ENCODE measurements at regions not wholly inside any gene's neighbourhood (a gene's known extent, or its start where the extent isn't known, plus 50 kb on each side); places are given as distances from the start of the nearest gene placed in this dataset.
A peak's percentile ranks its signal among the peaks of the same experiment; 100 is the strongest.
"Not testable (repeated sequence)": the region's sequence is repeated elsewhere in the genome, so short reads cannot be mapped to it uniquely, and the experiment has no call there.

- Histone ChIP-seq H3K27me3 (ENCODE audit: control insufficient read depth, insufficient read depth, low read length) (no peaks in the 10 kb centered on the region), H3K36me3 (ENCODE audit: control insufficient read depth, insufficient read depth, low read length) (no peaks in the 10 kb centered on the region), H3K4me3 (ENCODE audit: low read length) (no peak overlapping the region), H3K27ac (ENCODE audit: low read length) (no peak overlapping the region), H3K9me3 (replicated peaks; ENCODE audit: control insufficient read depth, low read depth, low read length) (no peaks in the 10 kb centered on the region), H3K4me1 (ENCODE audit: control insufficient read depth, insufficient read depth, low read length) (peaks cover 13% of the 10 kb centered on the region)
- no peak for DNase-seq
Measured at GRCh38 chr15:89007989-89008388, 80.3 kb upstream of the ABHD2 start.

- Histone ChIP-seq H3K4me1 (ENCODE audit: control insufficient read depth, insufficient read depth, low read length) (peaks cover 8% of the 10 kb centered on the region), H3K27me3 (ENCODE audit: control insufficient read depth, insufficient read depth, low read length) (no peaks in the 10 kb centered on the region), H3K27ac (ENCODE audit: low read length) (no peak overlapping the region), H3K4me3 (ENCODE audit: low read length) (no peak overlapping the region), H3K9me3 (replicated peaks; ENCODE audit: control insufficient read depth, low read depth, low read length) (no peaks in the 10 kb centered on the region), H3K36me3 (ENCODE audit: control insufficient read depth, insufficient read depth, low read length) (no peaks in the 10 kb centered on the region)
- no peak for DNase-seq
- WGBS (ENCODE audit: insufficient coverage): no CpG with 5 or more reads among the region's 6 CpGs
Measured at GRCh38 chr15:89009080-89009479, 79.2 kb upstream of the ABHD2 start.

GRCh38 chr15:89015412-89016097, 72.7 kb upstream of the ABHD2 start:
- H3K9me3 ChIP-seq (replicated peaks; ENCODE audit: control insufficient read depth, low read depth, low read length): peaks cover 5% of the 10 kb centered on the region
- no peak overlapping the region for H3K27ac ChIP-seq (ENCODE audit: low read length)
- WGBS (ENCODE audit: insufficient coverage): 100% methylated on average over 1 of the region's 5 CpGs
- H3K4me3 ChIP-seq (ENCODE audit: low read length): no peak overlapping the region
- peaks cover 16% of the 10 kb centered on the region for H3K4me1 ChIP-seq (ENCODE audit: control insufficient read depth, insufficient read depth, low read length)
- H3K36me3 ChIP-seq (ENCODE audit: control insufficient read depth, insufficient read depth, low read length): no peaks in the 10 kb centered on the region
- DNase-seq: no peak
- peaks cover 4% of the 10 kb centered on the region for H3K27me3 ChIP-seq (ENCODE audit: control insufficient read depth, insufficient read depth, low read length)

- H3K4me1 ChIP-seq (ENCODE audit: control insufficient read depth, insufficient read depth, low read length): peaks cover 16% of the 10 kb centered on the region
- H3K27me3 ChIP-seq (ENCODE audit: control insufficient read depth, insufficient read depth, low read length): peaks cover 4% of the 10 kb centered on the region
- peak; percentile 67 for DNase-seq
- H3K9me3 ChIP-seq (replicated peaks; ENCODE audit: control insufficient read depth, low read depth, low read length): peaks cover 5% of the 10 kb centered on the region
- H3K4me3 ChIP-seq (ENCODE audit: low read length): no peak overlapping the region
- no peaks in the 10 kb centered on the region for H3K36me3 ChIP-seq (ENCODE audit: control insufficient read depth, insufficient read depth, low read length)
- WGBS (ENCODE audit: insufficient coverage): 43% methylated on average over 5 of the region's 10 CpGs
- no peak overlapping the region for H3K27ac ChIP-seq (ENCODE audit: low read length)
Measured at GRCh38 chr15:89016549-89017041, 71.7 kb upstream of the ABHD2 start.

- peaks cover 4% of the 10 kb centered on the region for H3K27me3 ChIP-seq (ENCODE audit: control insufficient read depth, insufficient read depth, low read length)
- H3K9me3 ChIP-seq (replicated peaks; ENCODE audit: control insufficient read depth, low read depth, low read length): peaks cover 5% of the 10 kb centered on the region
- H3K4me1 ChIP-seq (ENCODE audit: control insufficient read depth, insufficient read depth, low read length): peaks cover 16% of the 10 kb centered on the region
- 2% methylated on average over 33 of the region's 38 CpGs for WGBS (ENCODE audit: insufficient coverage)
- peak overlapping the region; percentile 31 for H3K4me3 ChIP-seq (ENCODE audit: low read length)
- peak overlapping the region; percentile 79 for H3K27ac ChIP-seq (ENCODE audit: low read length)
- DNase-seq: peak; percentile 80
- H3K36me3 ChIP-seq (ENCODE audit: control insufficient read depth, insufficient read depth, low read length): no peaks in the 10 kb centered on the region
Measured at GRCh38 chr15:89017370-89018066, 70.7 kb upstream of the ABHD2 start.

- Histone ChIP-seq H3K4me3 (ENCODE audit: low read length) (no peak overlapping the region), H3K27ac (ENCODE audit: low read length) (peak overlapping the region; percentile 79), H3K9me3 (replicated peaks; ENCODE audit: control insufficient read depth, low read depth, low read length) (peaks cover 5% of the 10 kb centered on the region), H3K4me1 (ENCODE audit: control insufficient read depth, insufficient read depth, low read length) (peaks cover 16% of the 10 kb centered on the region), H3K27me3 (ENCODE audit: control insufficient read depth, insufficient read depth, low read length) (peaks cover 4% of the 10 kb centered on the region), H3K36me3 (ENCODE audit: control insufficient read depth, insufficient read depth, low read length) (no peaks in the 10 kb centered on the region)
- peak; percentile 72 for DNase-seq
- 53% methylated on average over 5 of the region's 7 CpGs for WGBS (ENCODE audit: insufficient coverage)
Measured at GRCh38 chr15:89018207-89018606, 70.0 kb upstream of the ABHD2 start.

- H3K4me1 ChIP-seq (ENCODE audit: control insufficient read depth, insufficient read depth, low read length): peaks cover 16% of the 10 kb centered on the region
- no peaks in the 10 kb centered on the region for H3K36me3 ChIP-seq (ENCODE audit: control insufficient read depth, insufficient read depth, low read length)
- H3K27me3 ChIP-seq (ENCODE audit: control insufficient read depth, insufficient read depth, low read length): peaks cover 4% of the 10 kb centered on the region
- no peak overlapping the region for H3K4me3 ChIP-seq (ENCODE audit: low read length)
- H3K9me3 ChIP-seq (replicated peaks; ENCODE audit: control insufficient read depth, low read depth, low read length): peaks cover 5% of the 10 kb centered on the region
- no peak overlapping the region for H3K27ac ChIP-seq (ENCODE audit: low read length)
- DNase-seq: no peak
- 52% methylated on average over 2 of the region's 3 CpGs for WGBS (ENCODE audit: insufficient coverage)
Measured at GRCh38 chr15:89019436-89019835, 68.8 kb upstream of the ABHD2 start.

GRCh38 chr15:89021224-89021623, 67.0 kb upstream of the ABHD2 start:
- Histone ChIP-seq H3K27ac (ENCODE audit: low read length) (no peak overlapping the region), H3K4me1 (ENCODE audit: control insufficient read depth, insufficient read depth, low read length) (peaks cover 16% of the 10 kb centered on the region), H3K27me3 (ENCODE audit: control insufficient read depth, insufficient read depth, low read length) (peaks cover 4% of the 10 kb centered on the region), H3K4me3 (ENCODE audit: low read length) (no peak overlapping the region), H3K9me3 (replicated peaks; ENCODE audit: control insufficient read depth, low read depth, low read length) (peaks cover 2% of the 10 kb centered on the region), H3K36me3 (ENCODE audit: control insufficient read depth, insufficient read depth, low read length) (no peaks in the 10 kb centered on the region)
- WGBS (ENCODE audit: insufficient coverage): 80% methylated on average over 2 of the region's 2 CpGs
- DNase-seq: no peak

- not testable (repeated sequence) for H3K27me3 ChIP-seq (ENCODE audit: control insufficient read depth, insufficient read depth, low read length); DNase-seq; H3K27ac ChIP-seq (ENCODE audit: low read length)
Measured at GRCh38 chr15:89021886-89022285, 66.4 kb upstream of the ABHD2 start.

GRCh38 chr15:89023311-89023961, 64.8 kb upstream of the ABHD2 start:
- H3K9me3 ChIP-seq (replicated peaks; ENCODE audit: control insufficient read depth, low read depth, low read length): peaks cover 3% of the 10 kb centered on the region
- H3K4me3 ChIP-seq (ENCODE audit: low read length): no peak overlapping the region
- no peaks in the 10 kb centered on the region for H3K27me3 ChIP-seq (ENCODE audit: control insufficient read depth, insufficient read depth, low read length)
- no CpG with 5 or more reads among the region's 8 CpGs for WGBS (ENCODE audit: insufficient coverage)
- H3K4me1 ChIP-seq (ENCODE audit: control insufficient read depth, insufficient read depth, low read length): peaks cover under 1% of the 10 kb centered on the region
- no peak for DNase-seq
- no peak overlapping the region for H3K27ac ChIP-seq (ENCODE audit: low read length)
- H3K36me3 ChIP-seq (ENCODE audit: control insufficient read depth, insufficient read depth, low read length): no peaks in the 10 kb centered on the region

More at GRCh38 chr15:89021886-89022285, 66.4 kb upstream of the ABHD2 start:
- H3K36me3 ChIP-seq (ENCODE audit: control insufficient read depth, insufficient read depth, low read length); H3K9me3 ChIP-seq (replicated peaks; ENCODE audit: control insufficient read depth, low read depth, low read length); H3K4me3 ChIP-seq (ENCODE audit: low read length): not testable (repeated sequence)
- peaks cover 13% of the 10 kb centered on the region for H3K4me1 ChIP-seq (ENCODE audit: control insufficient read depth, insufficient read depth, low read length)
- 80% methylated on average over 6 of the region's 8 CpGs for WGBS (ENCODE audit: insufficient coverage)
